DMS 273 (cell line): ENCODE measurements at regions not wholly inside any gene's neighbourhood (a gene's known extent, or its start where the extent isn't known, plus 50 kb on each side); places are given as distances from the start of the nearest gene placed in this dataset.

Experiments
- DNase-seq: peaks from one replicate; lab custom pipeline; 2025; ENCODE audit not compliant: unreplicated experiment; lab: John Stamatoyannopoulos, UW

- no peak for DNase-seq
Measured at GRCh38 chr13:62085337-62086229, 669.9 kb upstream of the PCDH20 start.

DNA sequence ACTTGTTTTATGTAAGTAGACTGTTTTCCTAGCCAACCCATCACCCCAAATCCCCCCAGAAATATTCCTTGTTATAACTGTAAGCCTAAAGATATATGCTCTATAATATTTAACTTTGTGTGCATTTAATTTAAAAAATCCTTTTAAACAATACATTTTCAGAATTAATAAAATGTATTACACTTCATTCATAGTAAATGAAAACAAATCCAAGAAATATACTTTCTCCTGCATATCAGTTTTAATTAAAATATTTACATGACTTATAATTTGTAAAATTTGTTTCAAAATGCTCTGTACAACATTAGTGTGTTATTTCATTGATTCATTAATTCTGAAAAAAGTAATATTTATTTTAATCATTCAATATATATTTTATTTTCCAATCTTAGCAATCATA, 669.1 kb upstream of the PCDH20 start:
- no peak for DNase-seq

DNA sequence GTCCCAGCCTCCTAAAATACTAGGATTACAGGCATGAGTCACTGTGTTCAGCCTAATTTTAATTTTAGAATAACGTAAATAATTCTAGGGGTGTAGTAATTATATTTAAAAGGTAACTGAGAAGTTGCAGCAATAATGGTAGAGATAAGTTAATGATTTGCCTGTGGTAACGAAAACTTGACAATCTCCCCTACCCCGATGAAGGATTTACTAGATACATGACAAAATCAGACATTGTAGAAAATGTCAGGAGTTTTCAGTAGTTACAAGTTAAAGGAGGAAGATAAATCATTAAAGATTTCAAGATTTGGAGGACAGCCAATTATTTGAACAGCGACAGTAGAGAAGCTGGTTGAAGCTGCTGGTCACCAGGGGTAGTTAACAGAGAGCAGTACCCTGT, 652.2 kb upstream of the PCDH20 start:
- no peak for DNase-seq

DNA sequence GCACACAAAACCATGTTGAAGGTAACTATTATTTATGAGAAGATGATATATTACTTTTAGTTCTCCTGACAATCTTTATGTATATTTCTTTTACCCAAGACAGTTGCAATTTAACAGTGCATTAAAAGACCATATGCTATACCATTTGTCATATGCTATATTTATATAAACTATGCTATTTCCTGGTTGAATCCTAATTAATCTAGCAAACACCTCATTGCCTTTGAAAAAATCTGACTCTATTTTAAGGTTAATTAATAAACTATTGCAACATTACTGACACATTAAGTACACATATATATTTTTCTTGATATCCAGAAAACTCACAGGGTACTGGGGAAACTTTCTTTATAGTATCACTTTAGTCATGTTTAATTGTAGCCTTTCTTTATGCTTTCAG, 649.4 kb upstream of the PCDH20 start:
- DNase-seq, result peak; percentile 0

GRCh38 chr13:62061751-62062150, 646.1 kb upstream of the PCDH20 start:
- no peak for DNase-seq

DNA sequence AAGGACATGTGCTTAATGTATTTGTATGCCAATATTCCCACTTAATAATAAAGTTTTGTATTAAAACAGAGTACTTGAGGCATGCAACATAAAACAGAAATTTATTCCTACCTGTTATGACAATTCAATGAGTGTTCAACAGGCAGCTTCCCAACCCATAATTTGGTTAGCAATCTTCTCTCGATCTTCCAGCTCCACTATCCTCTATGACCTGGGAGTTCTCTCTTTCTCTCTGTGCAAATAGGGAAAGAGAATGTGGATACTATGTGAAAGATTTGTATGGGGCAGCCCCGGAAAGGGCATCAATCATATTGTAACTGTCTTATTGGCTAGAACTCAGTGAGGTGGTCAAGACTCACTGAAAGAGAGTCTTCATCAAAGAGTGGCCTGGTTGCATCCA, 644.9 kb upstream of the PCDH20 start:
- no peak for DNase-seq

DNA sequence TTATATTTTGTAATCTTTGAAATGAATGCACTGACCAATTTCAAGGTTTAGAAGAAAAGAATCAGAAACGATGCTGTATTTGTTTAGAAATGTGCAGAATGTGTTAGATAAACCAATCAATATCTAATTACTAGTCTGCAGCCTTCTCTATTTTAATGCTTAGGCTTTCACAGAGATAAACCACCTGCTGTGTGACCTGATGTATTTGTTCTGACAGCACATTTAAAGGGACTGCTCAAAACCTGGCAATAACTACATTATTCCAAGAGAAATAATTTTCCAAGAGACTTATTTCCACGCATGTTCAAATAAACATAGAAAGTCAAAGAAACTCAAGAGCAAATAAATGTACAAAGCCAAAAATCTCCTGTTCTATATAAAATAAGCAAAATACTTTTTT, 641.6 kb upstream of the PCDH20 start:
- no peak for DNase-seq

- DNase-seq, result no peak
Measured at GRCh38 chr13:62049992-62050391, 634.3 kb upstream of the PCDH20 start.

DNA sequence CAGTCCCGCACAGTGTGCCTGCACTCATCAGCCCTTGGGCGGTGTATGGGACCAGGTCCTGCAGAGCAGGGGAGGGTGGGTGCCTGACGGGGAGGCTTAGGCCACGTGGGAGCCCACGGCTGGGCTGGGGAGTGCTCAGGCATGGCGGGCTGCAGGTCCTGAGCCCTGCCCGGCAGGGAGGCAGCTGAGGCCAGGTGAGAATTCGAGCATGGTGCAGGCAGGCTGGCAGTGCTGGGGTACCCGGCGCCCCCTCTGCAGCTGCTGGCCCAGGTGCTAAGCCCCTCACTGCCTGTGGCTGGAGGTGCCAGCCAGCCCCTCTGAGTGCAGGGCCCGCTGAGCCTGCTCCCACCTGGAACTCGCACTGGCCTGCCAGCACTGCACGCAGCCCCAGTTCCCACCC, 630.9 kb upstream of the PCDH20 start:
- no peak for DNase-seq

DNA sequence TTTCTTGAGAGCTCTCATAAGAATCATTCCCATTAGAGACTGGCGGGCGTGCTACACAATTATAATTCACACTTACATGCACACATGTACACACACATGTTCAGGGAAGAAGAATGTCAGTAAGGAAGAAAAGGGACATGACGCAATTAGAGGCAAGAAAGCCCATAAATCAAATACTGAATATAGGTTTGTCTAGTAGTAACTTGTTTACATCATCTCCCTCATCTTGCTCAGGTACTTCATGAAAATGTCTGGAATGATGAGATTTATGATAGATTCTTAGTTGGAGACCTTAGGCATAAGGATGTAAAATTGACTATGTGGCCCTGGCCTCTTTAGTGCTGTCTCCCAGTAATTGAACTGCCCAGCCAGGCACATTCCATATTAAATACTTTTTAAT, 628.0 kb upstream of the PCDH20 start:
- no peak for DNase-seq

- no peak for DNase-seq
Measured at GRCh38 chr13:62040806-62041205, 625.2 kb upstream of the PCDH20 start.

GRCh38 chr13:62040078-62040477, 624.4 kb upstream of the PCDH20 start:
- DNase-seq, result no peak

GRCh38 chr13:62038214-62038613, 622.6 kb upstream of the PCDH20 start:
- DNase-seq, result no peak

DNA sequence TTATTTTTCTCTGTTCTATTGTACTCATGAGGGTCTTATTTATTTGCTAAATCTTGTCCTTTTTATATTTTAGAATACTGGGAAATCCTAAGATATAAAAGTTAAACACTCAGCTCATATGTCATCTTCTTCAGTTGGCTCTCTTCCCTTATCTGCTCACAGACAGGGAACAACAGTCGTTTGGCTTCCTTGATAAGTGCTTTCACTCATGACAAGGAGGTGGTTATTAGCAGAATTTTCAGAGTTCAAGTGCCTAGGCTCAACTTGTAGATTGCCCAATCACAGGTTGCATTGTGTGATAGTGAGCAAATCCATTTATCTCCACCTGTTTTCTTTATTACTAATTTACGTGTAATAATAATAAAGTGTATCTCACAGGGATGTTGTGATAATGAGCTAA, 620.3 kb upstream of the PCDH20 start:
- DNase-seq, result no peak

GRCh38 chr13:62033934-62034333, 618.3 kb upstream of the PCDH20 start:
- DNase-seq, result no peak

DNA sequence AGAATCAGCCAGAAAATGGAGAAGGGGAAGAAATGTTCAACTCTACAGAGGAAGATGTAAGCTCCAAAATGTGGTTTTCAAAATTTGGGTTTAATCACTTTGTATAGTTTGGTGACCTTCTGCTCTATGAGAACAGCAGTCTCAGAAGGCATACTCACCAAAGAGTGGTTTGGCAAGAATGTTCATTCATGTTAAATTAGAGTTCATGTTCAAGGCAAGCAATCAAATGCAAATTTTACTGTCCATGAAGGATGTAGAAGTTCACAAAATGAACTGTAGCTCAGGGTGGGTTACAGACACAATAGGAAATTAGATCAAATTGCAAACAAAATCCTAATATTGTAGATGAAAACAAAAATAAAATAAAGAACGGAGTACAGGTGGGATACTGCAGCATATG, 606.7 kb upstream of the PCDH20 start:
- DNase-seq, result no peak

GRCh38 chr13:62019858-62020257, 604.2 kb upstream of the PCDH20 start:
- no peak for DNase-seq

GRCh38 chr13:62014299-62014698, 598.6 kb upstream of the PCDH20 start:
- DNase-seq, result peak; percentile 55

- no peak for DNase-seq
Measured at GRCh38 chr13:62003452-62003851, 587.8 kb upstream of the PCDH20 start.

DNA sequence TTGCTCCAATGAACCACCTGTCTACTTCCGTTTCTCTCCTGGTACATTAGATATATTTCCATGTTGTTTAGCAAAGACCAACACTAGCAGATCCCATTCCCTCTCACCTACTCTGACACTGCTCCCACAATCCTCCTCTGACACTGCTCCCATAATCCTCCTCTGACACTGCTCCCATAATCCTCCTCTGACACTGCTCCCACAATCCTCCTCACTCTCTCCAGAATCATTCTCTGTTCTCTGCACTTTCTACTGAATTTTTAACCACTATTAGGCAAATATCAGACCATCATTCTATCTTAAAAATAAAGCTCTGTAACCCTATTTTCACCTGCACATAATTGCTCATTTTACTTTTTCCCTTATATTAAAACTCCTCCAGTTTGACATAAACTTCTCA, 578.5 kb upstream of the PCDH20 start:
- DNase-seq, result no peak

GRCh38 chr13:61989978-61990377, 574.3 kb upstream of the PCDH20 start:
- no peak for DNase-seq

DNA sequence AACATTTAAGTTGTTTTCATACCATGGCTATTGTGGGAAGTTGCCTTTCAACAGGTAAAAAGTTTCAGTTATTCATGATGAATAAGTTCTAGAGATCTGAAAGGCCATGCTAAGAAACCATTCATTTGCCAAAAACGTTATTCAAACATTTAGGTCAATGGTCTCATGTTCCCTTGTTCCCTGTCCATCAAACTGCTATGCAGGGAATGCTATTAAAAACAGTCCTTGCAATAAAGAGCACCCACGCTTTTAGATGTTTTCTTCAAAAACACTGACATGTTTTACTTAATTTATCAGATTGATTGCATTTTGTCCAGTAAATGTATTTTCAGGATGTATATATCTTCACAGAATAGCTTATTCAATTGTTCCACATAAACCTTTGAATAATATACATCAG, 573.2 kb upstream of the PCDH20 start:
- no peak for DNase-seq

- no peak for DNase-seq
Measured at GRCh38 chr13:61975001-61975400, 559.4 kb upstream of the PCDH20 start.
